ENCODE measurements at regions not wholly inside any gene's neighbourhood (a gene's known extent, or its start where the extent isn't known, plus 50 kb on each side); places are given as distances from the start of the nearest gene placed in this dataset.

DNA sequence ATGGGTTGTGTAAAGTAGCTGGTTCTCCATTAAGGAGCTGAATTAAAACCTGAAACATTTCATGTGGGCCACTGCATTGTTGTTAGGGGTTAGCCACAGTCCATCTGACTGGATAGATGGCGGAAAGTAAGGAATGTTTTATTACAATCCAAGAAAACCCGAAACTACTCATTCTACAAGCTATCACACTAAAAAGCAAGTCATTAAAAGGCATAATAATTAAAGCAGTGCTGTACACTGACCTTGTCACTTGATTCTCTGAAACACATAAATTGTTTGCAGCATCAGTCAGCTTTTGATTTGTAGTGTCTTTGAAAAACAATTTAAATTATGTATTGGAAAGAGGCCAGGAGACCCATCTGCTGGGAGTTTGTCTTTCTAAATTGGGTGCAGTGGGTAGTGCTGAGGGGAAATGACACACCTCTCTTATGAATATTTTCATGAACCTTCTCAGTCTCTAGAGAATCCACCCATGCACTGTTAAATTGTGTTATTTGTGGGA is 75.7 kb upstream of the ANK2 start:
- dilution Hi-C loops (cut with MboI; ENCODE audit: extremely low pct_ligation_motif_present, low sequenced_read_pairs), result no loop called here
- no peak overlapping the region for H2AFZ ChIP-seq (ENCODE audit: control insufficient read depth, low read length)

DNA sequence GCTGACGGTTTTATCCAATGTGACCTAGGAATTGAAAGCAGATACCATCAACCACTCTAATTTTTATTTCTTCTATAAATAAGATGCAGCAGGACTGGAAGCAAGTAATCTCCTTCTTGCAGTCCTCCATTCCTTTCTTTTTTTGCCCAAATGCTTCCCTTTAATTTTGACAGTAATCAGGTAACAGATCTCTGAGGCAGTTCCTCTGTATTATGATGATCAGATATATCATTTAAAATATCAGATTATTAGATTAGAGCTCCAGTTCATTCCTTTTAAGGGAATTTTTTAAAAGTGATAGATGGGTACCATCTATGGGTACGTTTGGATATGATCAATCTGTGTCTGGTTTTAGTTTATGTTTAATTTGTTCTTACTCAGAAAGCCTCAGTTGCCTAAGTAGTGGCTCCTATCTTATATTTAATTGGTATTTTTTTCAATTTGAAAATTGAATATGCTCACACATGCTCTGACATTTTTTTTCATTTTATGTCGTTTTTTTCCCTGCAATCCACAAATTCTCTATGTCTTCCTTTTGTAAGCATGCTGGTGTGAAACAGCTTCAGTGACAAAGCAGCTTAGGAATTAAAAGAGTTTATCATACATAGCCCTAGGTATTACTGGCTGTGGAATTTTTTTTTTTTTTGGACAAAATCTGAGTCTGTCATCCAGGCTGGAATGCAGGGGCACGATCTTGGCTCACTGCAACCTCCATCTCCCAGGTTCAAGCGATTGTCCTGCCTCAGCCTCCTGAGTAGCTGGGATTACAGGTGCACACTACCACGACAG is 73.7 kb upstream of the ANK2 start:
- Histone ChIP-seq H3K36me3 (ENCODE audit: control insufficient read depth in 2 of 2, extremely low read depth in 1 of 2, insufficient read depth in 2 of 2, low read length in 2 of 2) (no peaks in the 10 kb centered on the region), H3K27ac (ENCODE audit: control insufficient read depth, insufficient read depth, low read length) (no peak overlapping the region), H4K20me1 (ENCODE audit: control insufficient read depth, extremely low read depth, insufficient read depth, low read length) (no peaks in the 10 kb centered on the region), H3K9ac (ENCODE audit: control insufficient read depth, extremely low read depth, insufficient read depth, low read length) (no peak overlapping the region), H3K4me2 (ENCODE audit: control insufficient read depth, extremely low read depth, insufficient read depth, low read depth, low read length) (no peak overlapping the region), H3K27me3 (ENCODE audit: control insufficient read depth, extremely low read depth, insufficient read depth, low read length) (no peaks in the 10 kb centered on the region), H3K4me3 (ENCODE audit: control insufficient read depth in 2 of 3, extremely low read depth in 1 of 3, insufficient read depth in 2 of 3, low read depth in 1 of 3, low read length in 3 of 3) (no peak overlapping the region), H3K4me1 (ENCODE audit: control insufficient read depth, extremely low read depth, insufficient read depth, low read length) (no peaks in the 10 kb centered on the region), H2AFZ (ENCODE audit: control insufficient read depth, low read length) (no peak overlapping the region), H3K9me1 (ENCODE audit: control insufficient read depth, extremely low read depth, insufficient read depth, low read length) (no peaks in the 10 kb centered on the region), H3K9me3 (ENCODE audit: control insufficient read depth, low read depth, low read length) (no peaks in the 10 kb centered on the region), H3K79me2 (ENCODE audit: control insufficient read depth, insufficient read depth, low read length) (no peaks in the 10 kb centered on the region)
- FAIRE-seq (no peak), DNase-seq (ENCODE audit: low read depth, low spot score) (no peak)
- no peak for TF ChIP-seq EZH2 (IDR thresholded peaks at IDR 0.05; ENCODE audit: low read length)
- TF ChIP-seq, protein P1, sequence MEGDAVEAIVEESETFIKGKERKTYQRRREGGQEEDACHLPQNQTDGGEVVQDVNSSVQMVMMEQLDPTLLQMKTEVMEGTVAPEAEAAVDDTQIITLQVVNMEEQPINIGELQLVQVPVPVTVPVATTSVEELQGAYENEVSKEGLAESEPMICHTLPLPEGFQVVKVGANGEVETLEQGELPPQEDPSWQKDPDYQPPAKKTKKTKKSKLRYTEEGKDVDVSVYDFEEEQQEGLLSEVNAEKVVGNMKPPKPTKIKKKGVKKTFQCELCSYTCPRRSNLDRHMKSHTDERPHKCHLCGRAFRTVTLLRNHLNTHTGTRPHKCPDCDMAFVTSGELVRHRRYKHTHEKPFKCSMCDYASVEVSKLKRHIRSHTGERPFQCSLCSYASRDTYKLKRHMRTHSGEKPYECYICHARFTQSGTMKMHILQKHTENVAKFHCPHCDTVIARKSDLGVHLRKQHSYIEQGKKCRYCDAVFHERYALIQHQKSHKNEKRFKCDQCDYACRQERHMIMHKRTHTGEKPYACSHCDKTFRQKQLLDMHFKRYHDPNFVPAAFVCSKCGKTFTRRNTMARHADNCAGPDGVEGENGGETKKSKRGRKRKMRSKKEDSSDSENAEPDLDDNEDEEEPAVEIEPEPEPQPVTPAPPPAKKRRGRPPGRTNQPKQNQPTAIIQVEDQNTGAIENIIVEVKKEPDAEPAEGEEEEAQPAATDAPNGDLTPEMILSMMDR (optimal IDR thresholded peaks at IDR 0.05 in 1 of 3, IDR thresholded peaks at IDR 0.05 in 1 of 3, conservative IDR thresholded peaks at IDR 0.05 in 1 of 3; ENCODE audit: extremely low read depth in 1 of 3, insufficient read depth in 2 of 3, low read length in 3 of 3), result no peak
- dilution Hi-C loops (cut with MboI; ENCODE audit: extremely low pct_ligation_motif_present, low sequenced_read_pairs), result no loop called here

More for the DNA sequence above, 75.7 kb upstream of the ANK2 start:
- TF ChIP-seq, protein P1 (optimal IDR thresholded peaks at IDR 0.05 in 1 of 3, IDR thresholded peaks at IDR 0.05 in 1 of 3, conservative IDR thresholded peaks at IDR 0.05 in 1 of 3; ENCODE audit: extremely low read depth in 1 of 3, insufficient read depth in 2 of 3, low read length in 3 of 3), result no peak
- no peak for TF ChIP-seq EZH2 (IDR thresholded peaks at IDR 0.05; ENCODE audit: low read length)
- H3K9ac ChIP-seq (ENCODE audit: control insufficient read depth, extremely low read depth, insufficient read depth, low read length), result no peak overlapping the region
- no peaks in the 10 kb centered on the region for H3K9me3 ChIP-seq (ENCODE audit: control insufficient read depth, low read depth, low read length)
- no peaks in the 10 kb centered on the region for H4K20me1 ChIP-seq (ENCODE audit: control insufficient read depth, extremely low read depth, insufficient read depth, low read length)
- FAIRE-seq (no peak), DNase-seq (ENCODE audit: low read depth, low spot score) (no peak)
- H3K4me2 ChIP-seq (ENCODE audit: control insufficient read depth, extremely low read depth, insufficient read depth, low read depth, low read length), result no peak overlapping the region
- H3K27me3 ChIP-seq (ENCODE audit: control insufficient read depth, extremely low read depth, insufficient read depth, low read length), result no peaks in the 10 kb centered on the region
- no peak overlapping the region for H3K27ac ChIP-seq (ENCODE audit: control insufficient read depth, insufficient read depth, low read length)
- H3K79me2 ChIP-seq (ENCODE audit: control insufficient read depth, insufficient read depth, low read length), result no peaks in the 10 kb centered on the region
- H3K9me1 ChIP-seq (ENCODE audit: control insufficient read depth, extremely low read depth, insufficient read depth, low read length), result no peaks in the 10 kb centered on the region
- H3K4me1 ChIP-seq (ENCODE audit: control insufficient read depth, extremely low read depth, insufficient read depth, low read length), result no peaks in the 10 kb centered on the region
- no peaks in the 10 kb centered on the region for H3K36me3 ChIP-seq (ENCODE audit: control insufficient read depth in 2 of 2, extremely low read depth in 1 of 2, insufficient read depth in 2 of 2, low read length in 2 of 2)
- no peak overlapping the region for H3K4me3 ChIP-seq (ENCODE audit: control insufficient read depth in 2 of 3, extremely low read depth in 1 of 3, insufficient read depth in 2 of 3, low read depth in 1 of 3, low read length in 3 of 3)

All from keratinocyte (primary cell).